BLaER1 treated with 17β-estradiol and CSF1 and Interleukin-3, amounts not matched to agents 10 nM and 100 nM (cell line): ENCODE measurements at regions not wholly inside any gene's neighbourhood (a gene's known extent, or its start where the extent isn't known, plus 50 kb on each side); places are given as distances from the start of the nearest gene placed in this dataset.
A peak's percentile ranks its signal among the peaks of the same experiment; 100 is the strongest.

Experiments used
- H3K27ac ChIP-seq, 11 experiments: shearing (Covaris generic); formaldehyde crosslinking; 2 replicates each; pipeline ENCODE4 v1.8.1; 2022
- H3K27me3 ChIP-seq, 11 experiments: shearing (Covaris generic); formaldehyde crosslinking; 2 replicates each; pipeline ENCODE4 v1.8.1; 2022
- H3K36me3 ChIP-seq, 11 experiments: shearing (Covaris generic); formaldehyde crosslinking; 2 replicates each; pipeline ENCODE4 v1.8.1; 2022
- H3K4me1 ChIP-seq, 10 experiments: shearing (Covaris generic); formaldehyde crosslinking; 2 replicates each; pipeline ENCODE4 v1.8.1; 2022
- H3K4me2 ChIP-seq, 11 experiments: shearing (Covaris generic); formaldehyde crosslinking; 2 replicates each; pipeline ENCODE4 v1.8.1; 2022
- H3K4me3 ChIP-seq, 10 experiments: shearing (Covaris generic); formaldehyde crosslinking; 2 replicates each; pipeline ENCODE4 v1.8.1; 2022
- H3K9ac ChIP-seq, 11 experiments: shearing (Covaris generic); formaldehyde crosslinking; 2 replicates each; pipeline ENCODE4 v1.8.1; 2022
- H3K9me3 ChIP-seq, 11 experiments: shearing (Covaris generic); formaldehyde crosslinking; replicated peaks in 1 of 11; 2 replicates each; pipeline ENCODE4 v1.8.1; 2022
- H4K20me1 ChIP-seq, 11 experiments: shearing (Covaris generic); formaldehyde crosslinking; 2 replicates each; pipeline ENCODE4 v1.8.1; 2022
- Cebpa-rat ChIP-seq, 11 experiments: shearing (Covaris generic); IDR thresholded peaks; 2 replicates each; pipeline ENCODE4 v1.8.1; 2022

DNA sequence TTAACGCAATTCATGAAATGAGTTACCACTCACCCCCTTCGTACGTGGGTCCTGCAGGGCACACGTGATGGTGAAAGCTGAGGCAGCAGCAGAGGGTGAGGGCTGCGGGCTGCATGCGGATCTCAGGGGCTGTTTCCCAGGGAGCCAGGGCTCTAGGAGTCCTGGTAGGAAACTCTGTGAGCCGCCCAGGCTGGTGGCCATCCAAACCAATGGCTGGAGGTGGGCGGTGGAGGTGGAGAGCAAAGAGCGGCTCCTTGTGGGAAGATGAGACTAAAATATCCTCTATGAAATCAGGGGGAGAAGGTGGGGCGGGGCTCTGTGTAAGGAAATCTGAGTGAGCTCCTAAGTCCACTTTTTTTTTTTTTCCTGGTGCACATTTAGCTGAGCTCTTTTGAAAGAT, 120.1 kb upstream of the SLC1A4 start:
- peaks cover 7 to 11% (median 7%) of the 10 kb centered on the region in 10 experiments for H3K4me1 ChIP-seq
- no peak overlapping the region for H3K4me3 ChIP-seq
- TF ChIP-seq Cebpa-rat (IDR thresholded peaks at IDR 0.05) = no peak
- no peaks in the 10 kb centered on the region for H4K20me1 ChIP-seq
- H3K9me3 ChIP-seq = no peaks in the 10 kb centered on the region
- H3K36me3 ChIP-seq = no peaks in the 10 kb centered on the region
- H3K4me2 ChIP-seq = no peak overlapping the region
- H3K27me3 ChIP-seq = no peaks in the 10 kb centered on the region; a peak in 1 of 22 replicates
- no peak overlapping the region for H3K9ac ChIP-seq
- no peak overlapping the region for H3K27ac ChIP-seq

DNA sequence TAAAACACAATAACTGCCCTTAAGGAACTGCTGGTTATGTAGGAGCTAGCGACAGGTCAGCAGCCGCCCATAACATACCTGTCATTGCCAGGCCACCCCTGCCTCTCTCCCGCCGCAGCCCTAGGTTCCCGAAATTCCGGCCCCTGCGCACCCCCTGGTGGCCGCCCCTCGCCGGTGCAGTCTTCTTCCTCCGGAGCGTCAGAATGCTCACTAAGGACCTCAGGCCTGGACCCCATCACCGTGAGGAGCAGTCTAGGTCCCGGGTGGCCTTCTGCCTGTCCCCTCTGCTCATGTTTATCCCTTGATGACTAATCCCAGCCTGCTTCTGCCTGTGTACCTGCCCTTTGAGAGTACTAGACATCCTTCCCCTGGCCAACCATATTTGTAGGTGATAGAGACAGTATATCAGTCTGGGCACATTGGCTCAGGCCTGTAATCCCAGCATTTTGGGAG, 115.7 kb upstream of the SLC1A4 start:
- Histone ChIP-seq H3K9me3 (no peaks in the 10 kb centered on the region), H3K27ac (no peak overlapping the region), H3K27me3 (no peaks in the 10 kb centered on the region), H3K9ac (no peak overlapping the region), H3K36me3 (no peaks in the 10 kb centered on the region), H3K4me2 (peak overlapping the region in 10 of 11 experiments; percentile 10 to 73 (median 40); a peak in 16 of 22 replicates), H4K20me1 (no peaks in the 10 kb centered on the region), H3K4me3 (no peak overlapping the region), H3K4me1 (no peaks in the 10 kb centered on the region; a peak in 1 of 20 replicates)
- no peak for TF ChIP-seq Cebpa-rat (IDR thresholded peaks at IDR 0.05)

DNA sequence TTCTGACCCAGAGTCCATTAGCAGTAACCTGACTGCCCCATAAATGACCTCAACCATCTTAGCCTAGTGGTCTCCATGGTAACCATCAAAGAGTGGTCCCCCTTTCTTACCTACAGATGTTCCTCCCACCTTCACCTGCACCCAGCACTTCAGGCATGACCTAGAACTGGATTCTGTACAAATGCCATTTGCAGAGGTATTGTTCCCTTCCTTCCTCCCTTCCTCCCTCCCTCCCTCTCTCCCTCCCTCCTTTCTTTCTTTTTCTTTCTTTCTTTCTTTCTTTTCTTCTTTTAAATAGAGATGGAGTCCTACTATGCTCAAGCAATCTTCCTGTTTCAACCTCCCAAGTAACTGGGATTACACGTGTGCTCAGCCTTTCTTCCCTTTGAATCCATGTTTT, 114.6 kb upstream of the SLC1A4 start:
- H3K9me3 ChIP-seq = no peaks in the 10 kb centered on the region
- no peak for TF ChIP-seq Cebpa-rat (IDR thresholded peaks at IDR 0.05)

DNA sequence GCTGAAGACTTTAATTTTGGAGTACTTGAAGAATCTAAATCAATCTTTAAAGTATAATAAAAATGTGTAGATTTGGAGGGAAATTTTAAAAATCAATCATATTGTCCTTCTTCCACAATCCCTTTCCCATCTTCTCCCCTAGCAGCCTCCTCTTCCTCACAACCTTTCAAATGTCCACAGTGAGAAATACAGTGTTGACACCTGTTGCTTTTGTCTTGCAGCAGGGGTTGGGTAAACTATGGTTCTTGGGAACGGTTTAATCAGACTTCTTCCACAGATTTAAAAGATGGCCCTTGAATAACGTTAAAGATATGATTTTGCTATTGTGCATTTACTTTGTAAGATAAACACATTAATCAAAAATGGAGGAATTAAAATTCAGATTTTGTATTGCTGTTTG, 113.8 kb upstream of the SLC1A4 start:
- Histone ChIP-seq H3K27ac (no peak overlapping the region), H4K20me1 (no peaks in the 10 kb centered on the region), H3K36me3 (no peaks in the 10 kb centered on the region), H3K27me3 (no peaks in the 10 kb centered on the region), H3K4me1 (no peaks in the 10 kb centered on the region; a peak in 1 of 20 replicates), H3K4me2 (no peak overlapping the region), H3K4me3 (no peak overlapping the region), H3K9me3 (no peaks in the 10 kb centered on the region), H3K9ac (no peak overlapping the region)
- no peak for TF ChIP-seq Cebpa-rat (IDR thresholded peaks at IDR 0.05)

More for the DNA sequence above, 114.6 kb upstream of the SLC1A4 start:
- no peak overlapping the region for H3K4me3 ChIP-seq
- no peak overlapping the region for H3K9ac ChIP-seq
- H3K27me3 ChIP-seq = no peaks in the 10 kb centered on the region
- no peaks in the 10 kb centered on the region for H4K20me1 ChIP-seq
- no peaks in the 10 kb centered on the region for H3K36me3 ChIP-seq
- no peak overlapping the region for H3K4me2 ChIP-seq
- H3K4me1 ChIP-seq = no peaks in the 10 kb centered on the region; a peak in 1 of 20 replicates
- no peak overlapping the region for H3K27ac ChIP-seq

DNA sequence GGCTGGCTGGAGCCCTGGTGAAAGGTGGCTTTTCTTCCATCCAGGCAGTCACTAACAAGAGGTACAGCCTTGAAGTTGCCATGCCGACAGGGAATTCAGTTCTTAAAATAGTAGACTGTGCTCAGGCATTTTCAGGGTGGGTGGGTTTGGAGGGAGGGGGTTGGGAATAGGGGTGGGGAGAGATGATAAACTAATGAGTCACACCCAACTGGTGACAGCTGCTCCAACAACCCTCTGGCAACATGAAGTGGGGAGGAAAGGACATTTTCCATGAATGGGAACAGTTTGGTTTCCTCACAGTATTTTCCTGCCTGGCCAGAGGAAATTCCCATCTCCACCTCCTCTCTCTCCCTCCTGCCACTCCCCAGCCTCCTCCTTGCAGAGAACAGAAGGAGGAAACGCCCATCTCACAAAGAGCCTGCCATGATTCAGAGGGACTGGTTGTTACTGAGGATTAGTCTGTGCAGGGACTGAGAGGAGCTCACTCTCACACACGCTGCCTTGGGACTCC, 113.0 kb upstream of the SLC1A4 start:
- Histone ChIP-seq H3K27me3 (no peaks in the 10 kb centered on the region), H3K4me3 (no peak overlapping the region), H3K9ac (no peak overlapping the region), H4K20me1 (no peaks in the 10 kb centered on the region), H3K27ac (no peak overlapping the region), H3K9me3 (no peaks in the 10 kb centered on the region), H3K4me2 (no peak overlapping the region; a peak in 1 of 22 replicates), H3K4me1 (peaks cover 0 to 7% (median 2%) of the 10 kb centered on the region in 10 experiments; a peak in 4 of 20 replicates), H3K36me3 (no peaks in the 10 kb centered on the region)
- no peak for TF ChIP-seq Cebpa-rat (IDR thresholded peaks at IDR 0.05)

DNA sequence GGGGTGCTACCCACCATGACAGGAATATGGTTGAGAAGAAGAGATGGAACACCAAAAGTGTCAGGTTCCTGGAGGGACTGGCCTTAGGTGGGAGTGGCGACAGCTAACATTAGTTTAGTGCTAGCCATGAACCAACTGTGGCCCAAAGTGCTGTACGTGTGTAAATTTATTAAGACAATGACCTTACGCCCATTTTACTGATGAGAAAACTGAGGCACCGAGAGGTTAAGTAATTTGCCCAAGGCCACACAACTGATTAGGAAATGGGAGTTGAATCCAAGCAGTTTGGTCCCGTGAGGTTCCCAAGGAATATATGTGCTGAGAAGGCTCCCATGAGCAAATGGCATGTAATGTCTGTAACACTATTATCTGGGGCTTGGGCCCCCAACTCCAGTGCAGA, 109.5 kb upstream of the SLC1A4 start:
- Histone ChIP-seq H3K4me1 (peaks cover 0 to 12% (median 5%) of the 10 kb centered on the region in 10 experiments; a peak in 4 of 20 replicates), H4K20me1 (no peaks in the 10 kb centered on the region), H3K4me2 (no peak overlapping the region), H3K27ac (no peak overlapping the region), H3K27me3 (no peaks in the 10 kb centered on the region), H3K9ac (no peak overlapping the region), H3K4me3 (no peak overlapping the region), H3K9me3 (no peaks in the 10 kb centered on the region), H3K36me3 (no peaks in the 10 kb centered on the region)
- no peak for TF ChIP-seq Cebpa-rat (IDR thresholded peaks at IDR 0.05)

DNA sequence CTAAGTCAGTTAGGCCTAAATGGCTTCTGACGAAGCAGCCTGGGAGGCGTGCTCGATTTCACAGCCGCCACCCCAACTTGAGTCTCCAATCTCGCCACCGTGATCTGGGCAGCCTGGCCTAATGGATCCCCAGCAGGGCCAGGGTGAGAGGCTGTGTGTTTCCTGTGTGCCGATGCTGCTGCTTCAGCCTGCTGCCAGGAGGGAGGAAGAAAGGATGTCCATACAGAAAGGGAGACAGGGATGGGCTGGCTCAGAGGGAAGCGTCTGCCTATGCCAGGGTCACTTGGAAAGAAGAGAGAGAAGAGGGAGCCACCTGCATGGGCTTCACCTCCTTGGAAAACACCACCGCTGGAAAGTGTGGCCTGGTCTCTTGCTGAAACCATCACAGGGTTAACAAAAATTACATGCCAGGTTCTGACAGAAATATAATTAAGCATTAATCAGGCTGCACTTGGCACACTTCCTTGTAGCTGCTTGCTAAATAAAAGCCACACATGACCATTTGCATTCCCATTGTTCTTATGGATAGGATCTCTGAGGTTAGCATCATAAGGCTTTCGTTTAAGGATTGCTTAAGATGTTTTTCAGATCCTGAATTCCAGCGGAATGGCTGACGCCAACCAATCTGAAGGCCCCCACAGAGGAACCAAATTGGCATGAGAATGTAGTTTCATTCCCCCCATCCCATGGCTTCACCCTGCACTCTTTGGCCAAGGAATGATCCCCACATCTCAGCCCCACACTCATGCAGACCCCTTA, 108.8 kb upstream of the SLC1A4 start:
- no peak overlapping the region for H3K4me3 ChIP-seq
- H3K27ac ChIP-seq = no peak overlapping the region
- no peaks in the 10 kb centered on the region; a peak in 1 of 22 replicates for H3K9me3 ChIP-seq
- H3K36me3 ChIP-seq = no peaks in the 10 kb centered on the region
- H3K9ac ChIP-seq = no peak overlapping the region
- TF ChIP-seq Cebpa-rat (IDR thresholded peaks at IDR 0.05) = no peak
- H3K27me3 ChIP-seq = no peaks in the 10 kb centered on the region
- peaks cover 0 to 12% (median 5%) of the 10 kb centered on the region in 10 experiments; a peak in 4 of 20 replicates for H3K4me1 ChIP-seq
- 0 out of 22 replicates have a peak overlapping the region, but pooled peaks of 1 of the 11 experiments have one; percentile 0 for H3K4me2 ChIP-seq
- no peaks in the 10 kb centered on the region for H4K20me1 ChIP-seq

DNA sequence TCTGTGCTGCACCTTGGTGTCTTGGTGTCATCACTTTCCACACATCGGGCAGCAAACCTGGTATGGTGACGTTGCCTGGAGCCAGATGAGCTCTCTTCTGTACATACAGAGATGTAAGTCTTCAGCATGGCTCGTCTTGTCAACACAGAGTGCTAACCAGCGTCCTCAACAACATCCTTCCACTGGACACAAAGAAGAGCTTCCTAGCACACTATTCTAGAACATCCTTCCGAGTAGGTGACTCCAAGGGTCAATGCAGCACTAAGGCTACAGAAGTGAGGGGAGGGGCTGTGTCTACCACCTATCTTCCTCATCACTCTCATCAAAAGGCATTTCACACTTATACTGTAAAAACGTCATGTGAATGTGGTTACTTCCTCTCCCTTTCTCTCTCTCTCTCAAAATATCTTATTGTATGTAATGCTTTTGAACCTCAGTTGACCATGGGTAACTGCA, 108.1 kb upstream of the SLC1A4 start:
- Histone ChIP-seq H3K36me3 (no peaks in the 10 kb centered on the region), H3K27me3 (no peaks in the 10 kb centered on the region), H3K9ac (no peak overlapping the region), H3K27ac (no peak overlapping the region), H3K4me3 (no peak overlapping the region), H3K4me2 (peak overlapping the region in 7 of 11 experiments; percentile 0 to 34 (median 14); a peak in 3 of 22 replicates), H3K9me3 (peaks cover 0 to 5% (median 0%) of the 10 kb centered on the region in 11 experiments; a peak in 5 of 22 replicates), H3K4me1 (peaks cover 0 to 12% (median 5%) of the 10 kb centered on the region in 10 experiments; a peak in 4 of 20 replicates), H4K20me1 (no peaks in the 10 kb centered on the region)
- no peak for TF ChIP-seq Cebpa-rat (IDR thresholded peaks at IDR 0.05)

DNA sequence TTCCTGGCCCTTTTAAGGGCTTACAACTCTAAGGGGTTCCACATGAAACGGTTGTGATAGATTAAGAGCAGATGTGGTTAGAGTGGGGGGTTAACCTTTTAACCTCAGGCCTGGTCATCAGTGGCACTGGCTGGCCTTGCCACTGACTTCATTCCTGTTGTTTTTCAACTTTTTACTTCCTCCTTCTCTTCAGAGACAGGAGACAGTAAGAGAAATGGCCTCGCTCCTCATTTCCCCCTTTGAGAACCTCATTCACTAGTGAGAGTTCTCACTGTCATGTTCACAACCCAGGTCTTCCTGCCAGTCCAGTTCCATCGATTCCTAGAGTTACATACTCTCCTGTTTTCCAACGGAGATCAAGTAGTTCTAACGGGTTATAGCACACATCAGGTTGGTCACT, 101.6 kb upstream of the SLC1A4 start:
- H3K27me3 ChIP-seq = no peaks in the 10 kb centered on the region
- peaks cover 24 to 55% (median 36%) of the 10 kb centered on the region in 11 experiments for H3K9me3 ChIP-seq
- H3K9ac ChIP-seq = no peak overlapping the region
- no peak overlapping the region for H3K4me3 ChIP-seq
- TF ChIP-seq Cebpa-rat (IDR thresholded peaks at IDR 0.05) = no peak
- H3K27ac ChIP-seq = no peak overlapping the region
- no peaks in the 10 kb centered on the region for H3K4me1 ChIP-seq
- peaks cover 0 to 7% (median 0%) of the 10 kb centered on the region in 11 experiments; a peak in 2 of 22 replicates for H3K36me3 ChIP-seq
- H4K20me1 ChIP-seq = no peaks in the 10 kb centered on the region
- no peak overlapping the region for H3K4me2 ChIP-seq
